Calu3 (cell line): ENCODE measurements at regions not wholly inside any gene's neighbourhood (a gene's known extent, or its start where the extent isn't known, plus 50 kb on each side); places are given as distances from the start of the nearest gene placed in this dataset.

Source experiments
- BruUV-seq: library from RNA; stranded (reverse); fragments of 400-500 nt; replicated peaks from 2 replicates; lab custom pipeline; 2021; lab: Mats Ljungman, UMichigan
- CTCF ChIA-PET: fragments of 300-600 bp; sonication (Branson Sonifier 250); formaldehyde crosslinking; loops from one replicate; lab custom pipeline; 2022; ENCODE audit warnings: antibody characterized with exemption; lab: Charles Lee
- DNase-seq: peaks from one replicate; pipeline ENCODE4 v3.0.0; 2022
- H3K27ac Mint-ChIP-seq: one replicate; pipeline ENCODE4 v1.8.0; 2022; ENCODE audit warnings: mixed read lengths; ENCODE audit not compliant: unreplicated experiment
- H3K27me3 Mint-ChIP-seq: one replicate; pipeline ENCODE4 v1.8.0; 2022; ENCODE audit warnings: mixed read lengths; ENCODE audit not compliant: unreplicated experiment
- H3K36me3 Mint-ChIP-seq: one replicate; pipeline ENCODE4 v1.8.0; 2022; ENCODE audit warnings: mild to moderate bottlenecking, moderate library complexity, mixed read lengths; ENCODE audit not compliant: insufficient read depth, unreplicated experiment
- H3K4me1 Mint-ChIP-seq: one replicate; pipeline ENCODE4 v1.8.0; 2022; ENCODE audit warnings: mild to moderate bottlenecking, low read depth, mixed read lengths; ENCODE audit not compliant: unreplicated experiment
- H3K4me3 Mint-ChIP-seq: one replicate; pipeline ENCODE4 v1.8.0; 2022; ENCODE audit warnings: mild to moderate bottlenecking, low read depth, moderate library complexity, mixed read lengths; ENCODE audit not compliant: unreplicated experiment
- H3K9me3 Mint-ChIP-seq: one replicate; pipeline ENCODE4 v1.8.0; 2022; ENCODE audit warnings: low read depth, mixed read lengths; ENCODE audit not compliant: unreplicated experiment
- intact Hi-C: fragments of 100-400 bp; cut with micrococcal nuclease; formaldehyde crosslinking; loops from one replicate; pipeline ENCODE4 v1.10.0; 2022; ENCODE audit not compliant: unreplicated experiment
- TF ChIP-seq, protein P1 (sequence below): fragments of 200-600 bp; IDR thresholded peaks from one replicate; pipeline ENCODE4 v1.8.0; 2022; ENCODE audit warnings: antibody characterized with exemption; ENCODE audit not compliant: unreplicated experiment

DNA sequence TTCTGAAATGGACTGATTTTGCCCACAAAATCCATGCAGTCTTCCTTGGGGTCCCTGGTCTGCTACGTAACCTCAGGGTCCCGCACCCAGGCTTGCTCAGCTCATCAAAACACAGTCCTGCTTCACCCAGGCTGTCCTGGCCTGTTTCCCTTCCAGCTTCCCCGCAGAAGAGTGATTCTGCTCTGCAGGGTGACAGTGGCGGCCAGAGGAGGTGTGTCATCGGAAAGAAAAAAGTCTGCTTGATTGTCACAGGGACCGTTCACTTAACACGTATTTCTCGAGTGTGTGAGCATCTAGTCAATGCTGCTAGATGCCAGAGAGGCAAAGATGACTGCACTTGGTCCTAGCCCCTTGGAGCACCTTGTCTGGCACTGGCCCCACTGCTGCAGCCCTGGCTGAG, 50.1 kb upstream of the ABHD2 start:
- intact Hi-C loops, result no loop called here
- Mint-ChIP-seq H3K36me3 (peaks cover 4% of the 10 kb centered on the region), H3K27ac (no peak overlapping the region), H3K9me3 (peaks cover 3% of the 10 kb centered on the region), H3K4me3 (no peak overlapping the region), H3K4me1 (peaks cover 8% of the 10 kb centered on the region), H3K27me3 (peaks cover 44% of the 10 kb centered on the region)
- CTCF ChIA-PET, result interaction anchor here (0.5 to 1.0 kb wide), 2 partner anchors 133 to 1908 kb away, joined by 3 to 4 read pairs; no protein-coding TSS in a partner anchor
- DNase-seq, result no peak
- no TSS peak for BruUV-seq
- TF ChIP-seq, protein P1, sequence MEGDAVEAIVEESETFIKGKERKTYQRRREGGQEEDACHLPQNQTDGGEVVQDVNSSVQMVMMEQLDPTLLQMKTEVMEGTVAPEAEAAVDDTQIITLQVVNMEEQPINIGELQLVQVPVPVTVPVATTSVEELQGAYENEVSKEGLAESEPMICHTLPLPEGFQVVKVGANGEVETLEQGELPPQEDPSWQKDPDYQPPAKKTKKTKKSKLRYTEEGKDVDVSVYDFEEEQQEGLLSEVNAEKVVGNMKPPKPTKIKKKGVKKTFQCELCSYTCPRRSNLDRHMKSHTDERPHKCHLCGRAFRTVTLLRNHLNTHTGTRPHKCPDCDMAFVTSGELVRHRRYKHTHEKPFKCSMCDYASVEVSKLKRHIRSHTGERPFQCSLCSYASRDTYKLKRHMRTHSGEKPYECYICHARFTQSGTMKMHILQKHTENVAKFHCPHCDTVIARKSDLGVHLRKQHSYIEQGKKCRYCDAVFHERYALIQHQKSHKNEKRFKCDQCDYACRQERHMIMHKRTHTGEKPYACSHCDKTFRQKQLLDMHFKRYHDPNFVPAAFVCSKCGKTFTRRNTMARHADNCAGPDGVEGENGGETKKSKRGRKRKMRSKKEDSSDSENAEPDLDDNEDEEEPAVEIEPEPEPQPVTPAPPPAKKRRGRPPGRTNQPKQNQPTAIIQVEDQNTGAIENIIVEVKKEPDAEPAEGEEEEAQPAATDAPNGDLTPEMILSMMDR, result no peak
